ENCODE measurements at regions not wholly inside any gene's neighbourhood (a gene's known extent, or its start where the extent isn't known, plus 50 kb on each side); places are given as distances from the start of the nearest gene placed in this dataset.

GRCh38 chr4:25590171-25590570, 65.5 kb upstream of the SLC34A2 start:
- TF ChIP-seq ZNF274 (IDR thresholded peaks at IDR 0.05; ENCODE audit: low read depth, low read length) (no peak), YY1 (IDR thresholded peaks at IDR 0.05; ENCODE audit: insufficient read depth, insufficient read length) (no peak), SUZ12 (IDR thresholded peaks at IDR 0.05; ENCODE audit: extremely low read depth, insufficient read depth, insufficient read length) (no peak)
